Upper lobe of left lung (tissue), 6 donors: ENCODE measurements at regions not wholly inside any gene's neighbourhood (a gene's known extent, or its start where the extent isn't known, plus 50 kb on each side); places are given as distances from the start of the nearest gene placed in this dataset.

Experiments used
- ATAC-seq, 2 donors: fragments of 200-7000 bp; cut with Tn5 transposase; one replicate each; pipeline ENCODE4 v1.9.1; 2022; ENCODE audit warnings: mild to moderate bottlenecking in 2 of 2, moderate library complexity in 2 of 2; ENCODE audit not compliant: low FRiP score in 2 of 2
- DNase-seq, 2 donors: peaks; one replicate each; pipeline ENCODE4 v3.0.0-alpha.2; 2019 to 2020
- H3K27ac ChIP-seq, 4 donors: fragments of 200-600 bp; sonication (generic); one replicate each; pipeline ENCODE4 v1.5.1; 2016 to 2019
- H3K27me3 ChIP-seq, 4 donors: fragments of 200-600 bp; sonication (generic); one replicate each; pipeline ENCODE4 v1.5.1; 2017 to 2019
- H3K36me3 ChIP-seq, 4 donors: fragments of 200-600 bp; sonication (generic); one replicate each; pipeline ENCODE4 v1.5.1; 2016 to 2019
- H3K4me1 ChIP-seq, 4 donors: fragments of 200-600 bp; sonication (generic); one replicate each; pipeline ENCODE4 v1.5.1; 2018 to 2019
- H3K4me3 ChIP-seq, 4 donors: fragments of 200-600 bp; sonication (generic); one replicate each; pipeline ENCODE4 v1.5.1; 2017 to 2019; ENCODE audit warnings: mild to moderate bottlenecking in 2 of 4, moderate library complexity in 1 of 4
- H3K9me3 ChIP-seq, 4 donors: fragments of 200-600 bp; sonication (generic); one replicate each; pipeline ENCODE4 v1.5.1; 2018 to 2019
- CTCF ChIP-seq, 6 experiments: fragments of 450-650 bp in 4 of 6; fragments of 200-600 bp in 2 of 6; sonication (generic) in 2 of 6; IDR thresholded peaks; one replicate each; pipeline ENCODE4 v1.5.1; 2016 to 2019; ENCODE audit warnings: antibody characterized with exemption in 6 of 6
- EP300 ChIP-seq, 4 donors: sonication (generic); formaldehyde crosslinking; IDR thresholded peaks; one replicate each; pipeline ENCODE4 v1.5.1; 2017; ENCODE audit warnings: antibody characterized with exemption in 4 of 4, control low read depth in 2 of 4
- POLR2A ChIP-seq, 4 donors: fragments of 450-650 bp; IDR thresholded peaks; one replicate each; pipeline ENCODE4 v1.5.1; 2016 to 2017; ENCODE audit warnings: antibody characterized with exemption in 4 of 4, mild to moderate bottlenecking in 2 of 4
- POLR2AphosphoS5 ChIP-seq, 2 donors: sonication (generic); formaldehyde crosslinking; IDR thresholded peaks; one replicate each; pipeline ENCODE4 v1.5.1; 2017; ENCODE audit warnings: antibody characterized with exemption in 2 of 2
- WGBS, 2 donors: methylation state at CpG; one replicate each; pipeline ENCODE4 v1.1.5; 2017 to 2018; 5-methylcytosine and 5-hydroxymethylcytosine counted together
- donor health status: DM: no; HTN: no; CAD: no; lungs with moderate emphysema.
- donor health status: DM: no; HTN: yes; CAD: no; lungs with severe emphysema.

DNA sequence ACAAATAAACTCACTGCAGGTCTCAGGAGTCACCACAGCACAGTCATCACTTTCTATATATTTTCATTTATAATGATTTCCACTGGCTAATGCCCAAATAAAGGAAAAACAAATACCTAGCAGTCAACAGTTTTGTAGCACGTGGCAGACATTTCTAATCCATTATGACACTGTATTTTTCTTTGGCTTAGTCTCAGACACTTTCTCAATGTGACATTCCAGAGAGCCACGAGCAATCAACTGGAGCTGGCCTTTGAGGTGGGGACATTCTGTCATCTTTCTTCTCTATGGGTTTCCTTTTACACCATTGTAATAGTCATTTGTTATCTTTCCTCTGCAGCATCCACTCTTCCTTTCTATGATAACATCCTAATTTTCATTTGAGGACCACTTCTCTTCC lies 119.7 kb downstream of the WNT5A start:
- ATAC-seq (no peak), DNase-seq (no peak)
- TF ChIP-seq POLR2AphosphoS5 (IDR thresholded peaks at IDR 0.05) (no peak), EP300 (IDR thresholded peaks at IDR 0.05) (no peak), CTCF (IDR thresholded peaks at IDR 0.05) (no peak), POLR2A (IDR thresholded peaks at IDR 0.05) (no peak)
- Histone ChIP-seq H3K36me3 (no peaks in the 10 kb centered on the region), H3K27me3 (no peaks in the 10 kb centered on the region), H3K9me3 (no peaks in the 10 kb centered on the region), H3K4me3 (no peak overlapping the region), H3K4me1 (no peaks in the 10 kb centered on the region), H3K27ac (no peak overlapping the region)
- 35 to 53% methylated on average over 2 of the region's 2 CpGs for WGBS, 2 donors

- no peak for DNase-seq
- no peak overlapping the region for H3K27ac ChIP-seq
- 76% methylated on average over 4 of the region's 4 CpGs for WGBS, 2 donors
- no peak for TF ChIP-seq EP300 (IDR thresholded peaks at IDR 0.05)
- TF ChIP-seq POLR2AphosphoS5 (IDR thresholded peaks at IDR 0.05), result no peak
- TF ChIP-seq CTCF (IDR thresholded peaks at IDR 0.05), result no peak
- no peak for TF ChIP-seq POLR2A (IDR thresholded peaks at IDR 0.05)
- H3K9me3 ChIP-seq, result no peaks in the 10 kb centered on the region
- ATAC-seq, result no peak
- no peak overlapping the region for H3K4me3 ChIP-seq
- H3K27me3 ChIP-seq, result no peaks in the 10 kb centered on the region
- H3K4me1 ChIP-seq, result no peaks in the 10 kb centered on the region
- no peaks in the 10 kb centered on the region for H3K36me3 ChIP-seq
These were observed 122.7 kb downstream of the WNT5A start for GRCh38 chr3:55364421-55364820.

- 84 to 85% methylated on average over 3 of the region's 3 CpGs for WGBS, 2 donors
- no peaks in the 10 kb centered on the region for H3K36me3 ChIP-seq
- DNase-seq (no peak), ATAC-seq (no peak)
- no peak overlapping the region for H3K27ac ChIP-seq
- TF ChIP-seq EP300 (IDR thresholded peaks at IDR 0.05) (no peak), POLR2AphosphoS5 (IDR thresholded peaks at IDR 0.05) (no peak), POLR2A (IDR thresholded peaks at IDR 0.05) (no peak), CTCF (IDR thresholded peaks at IDR 0.05) (no peak)
- H3K9me3 ChIP-seq, result no peaks in the 10 kb centered on the region
- no peak overlapping the region for H3K4me3 ChIP-seq
- no peaks in the 10 kb centered on the region for H3K27me3 ChIP-seq
- H3K4me1 ChIP-seq, result no peaks in the 10 kb centered on the region
These were observed 124.7 kb downstream of the WNT5A start for GRCh38 chr3:55362210-55362960.

GRCh38 chr3:55357796-55358195 lies 129.3 kb downstream of the WNT5A start:
- 71 to 93% methylated on average over 1 of the region's 1 CpG for WGBS, 2 donors
- Histone ChIP-seq H3K27me3 (no peaks in the 10 kb centered on the region), H3K36me3 (no peaks in the 10 kb centered on the region), H3K27ac (no peak overlapping the region), H3K9me3 (no peaks in the 10 kb centered on the region), H3K4me1 (no peaks in the 10 kb centered on the region), H3K4me3 (no peak overlapping the region)
- no peak for TF ChIP-seq POLR2AphosphoS5 (IDR thresholded peaks at IDR 0.05)
- no peak for TF ChIP-seq POLR2A (IDR thresholded peaks at IDR 0.05)
- no peak for TF ChIP-seq EP300 (IDR thresholded peaks at IDR 0.05)
- TF ChIP-seq CTCF (IDR thresholded peaks at IDR 0.05), result no peak
- ATAC-seq, result no peak
- no peak for DNase-seq

GRCh38 chr3:55352668-55353067 lies 134.4 kb downstream of the WNT5A start:
- DNase-seq, result no peak
- no peak for ATAC-seq
- WGBS, 2 donors, result 81 to 83% methylated on average over 2 of the region's 2 CpGs
- Histone ChIP-seq H3K4me3 (no peak overlapping the region), H3K27me3 (no peaks in the 10 kb centered on the region), H3K4me1 (no peaks in the 10 kb centered on the region), H3K9me3 (no peaks in the 10 kb centered on the region), H3K36me3 (no peaks in the 10 kb centered on the region), H3K27ac (no peak overlapping the region)
- TF ChIP-seq EP300 (IDR thresholded peaks at IDR 0.05) (no peak), POLR2AphosphoS5 (IDR thresholded peaks at IDR 0.05) (no peak), CTCF (IDR thresholded peaks at IDR 0.05) (no peak), POLR2A (IDR thresholded peaks at IDR 0.05) (no peak)
